ENCODE measurements at regions not wholly inside any gene's neighbourhood (a gene's known extent, or its start where the extent isn't known, plus 50 kb on each side); places are given as distances from the start of the nearest gene placed in this dataset.

GRCh38 chr2:41410011-41410410 lies 637.8 kb upstream of the PKDCC start:
- peaks cover 16% of the 10 kb centered on the region; the same call in 1 of the 2 replicates for H3K9me3 Mint-ChIP-seq
- H3K4me3 Mint-ChIP-seq = no peak overlapping the region
- H3K27ac Mint-ChIP-seq = no peak overlapping the region
- no peaks in the 10 kb centered on the region for H3K36me3 Mint-ChIP-seq (ENCODE audit: low read depth)
- H3K27me3 Mint-ChIP-seq (ENCODE audit: insufficient read depth) = no peaks in the 10 kb centered on the region
- no peak for TF ChIP-seq CTCF (IDR thresholded peaks at IDR 0.05)
- no peaks in the 10 kb centered on the region for H3K4me1 Mint-ChIP-seq (ENCODE audit: low read depth)
- DNase-seq = no peak

GRCh38 chr2:41413813-41414485 lies 633.9 kb upstream of the PKDCC start:
- H3K36me3 Mint-ChIP-seq (ENCODE audit: low read depth) = no peaks in the 10 kb centered on the region
- H3K4me3 Mint-ChIP-seq = no peak overlapping the region
- H3K9me3 Mint-ChIP-seq = peaks cover 8% of the 10 kb centered on the region; the same call in 1 of the 2 replicates
- no peaks in the 10 kb centered on the region for H3K4me1 Mint-ChIP-seq (ENCODE audit: low read depth)
- TF ChIP-seq CTCF (IDR thresholded peaks at IDR 0.05) = no peak
- H3K27ac Mint-ChIP-seq = no peak overlapping the region
- no peak for DNase-seq
- H3K27me3 Mint-ChIP-seq (ENCODE audit: insufficient read depth) = no peaks in the 10 kb centered on the region

- Mint-ChIP-seq H3K27me3 (ENCODE audit: insufficient read depth) (no peaks in the 10 kb centered on the region), H3K4me3 (no peak overlapping the region), H3K27ac (no peak overlapping the region), H3K9me3 (peaks cover 8% of the 10 kb centered on the region; the same call in 1 of the 2 replicates), H3K36me3 (ENCODE audit: low read depth) (no peaks in the 10 kb centered on the region), H3K4me1 (ENCODE audit: low read depth) (no peaks in the 10 kb centered on the region)
- no peak for DNase-seq
- peak; percentile 44; the same call in 1 of the 2 replicates for TF ChIP-seq CTCF (IDR thresholded peaks at IDR 0.05)
Observed at GRCh38 chr2:41414486-41415230, 633.2 kb upstream of the PKDCC start.

- Mint-ChIP-seq H3K9me3 (peaks cover 2% of the 10 kb centered on the region), H3K27ac (no peak overlapping the region), H3K36me3 (ENCODE audit: low read depth) (no peaks in the 10 kb centered on the region), H3K4me3 (no peak overlapping the region), H3K27me3 (ENCODE audit: insufficient read depth) (no peaks in the 10 kb centered on the region), H3K4me1 (ENCODE audit: low read depth) (no peaks in the 10 kb centered on the region)
- TF ChIP-seq CTCF (IDR thresholded peaks at IDR 0.05) = no peak
- DNase-seq = no peak
Observed at GRCh38 chr2:41417511-41417910, 630.3 kb upstream of the PKDCC start.

GRCh38 chr2:41420219-41420618 lies 627.6 kb upstream of the PKDCC start:
- no peak overlapping the region for H3K4me3 Mint-ChIP-seq
- DNase-seq = no peak
- no peak for TF ChIP-seq CTCF (IDR thresholded peaks at IDR 0.05)

More at GRCh38 chr2:41420219-41420618, 627.6 kb upstream of the PKDCC start:
- Mint-ChIP-seq H3K36me3 (ENCODE audit: low read depth) (no peaks in the 10 kb centered on the region), H3K4me1 (ENCODE audit: low read depth) (no peaks in the 10 kb centered on the region), H3K9me3 (peaks cover 16% of the 10 kb centered on the region), H3K27ac (no peak overlapping the region), H3K27me3 (ENCODE audit: insufficient read depth) (no peaks in the 10 kb centered on the region)

Measured in HFFc6 (cell line).